Glomerular visceral epithelial cell (primary cell): ENCODE measurements at regions not wholly inside any gene's neighbourhood (a gene's known extent, or its start where the extent isn't known, plus 50 kb on each side); places are given as distances from the start of the nearest gene placed in this dataset.
A peak's percentile ranks its signal among the peaks of the same experiment; 100 is the strongest.

Experiments
- DNase-seq: peaks from one replicate; pipeline ENCODE4 v3.0.0-alpha.2; 2016; ENCODE audit errors: extremely low spot score

DNA sequence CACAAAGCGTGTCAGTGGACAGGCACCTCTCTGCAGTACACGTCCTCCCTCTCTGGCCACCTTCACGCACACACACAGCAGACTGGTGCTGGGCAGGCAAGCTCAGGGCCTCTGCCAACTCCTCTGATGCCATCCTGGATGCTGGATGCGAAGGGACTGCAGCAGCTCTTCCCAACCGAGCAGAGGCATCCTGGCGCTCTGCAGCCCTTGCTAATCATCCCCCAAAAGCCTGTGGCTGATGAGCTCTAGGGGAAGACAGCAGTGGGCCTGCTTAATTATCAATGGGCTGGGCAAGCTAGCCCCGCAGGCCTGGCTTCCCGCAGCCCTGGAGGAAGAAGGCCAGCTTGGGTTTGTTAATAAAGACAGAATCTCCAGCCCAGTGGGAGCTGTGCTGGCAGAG, 71.3 kb upstream of the TEX51 start:
- DNase-seq = no peak

- DNase-seq = no peak
Measured at GRCh38 chr2:126828051-126828450, 70.6 kb upstream of the TEX51 start.

DNA sequence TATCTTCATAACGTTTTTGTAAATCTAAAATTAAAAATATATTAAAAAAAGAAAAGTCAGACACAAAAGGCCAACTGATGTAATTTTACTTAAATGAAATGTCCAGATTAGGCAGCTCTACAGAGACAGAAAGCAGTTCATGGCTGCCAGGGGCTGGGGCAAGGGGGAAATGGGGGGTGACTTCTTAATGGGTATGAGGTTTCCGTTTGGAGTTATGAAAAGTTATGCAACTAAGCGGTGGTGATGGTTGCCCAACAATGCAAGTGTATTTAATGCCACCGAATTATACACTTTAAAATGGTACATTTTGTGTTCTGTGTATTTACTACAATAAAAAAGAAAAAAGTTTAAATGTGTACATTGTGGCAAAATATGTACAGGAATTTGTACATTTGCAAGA, 70.2 kb upstream of the TEX51 start:
- DNase-seq = no peak

GRCh38 chr2:126831234-126832005, 67.3 kb upstream of the TEX51 start:
- no peak for DNase-seq

DNA sequence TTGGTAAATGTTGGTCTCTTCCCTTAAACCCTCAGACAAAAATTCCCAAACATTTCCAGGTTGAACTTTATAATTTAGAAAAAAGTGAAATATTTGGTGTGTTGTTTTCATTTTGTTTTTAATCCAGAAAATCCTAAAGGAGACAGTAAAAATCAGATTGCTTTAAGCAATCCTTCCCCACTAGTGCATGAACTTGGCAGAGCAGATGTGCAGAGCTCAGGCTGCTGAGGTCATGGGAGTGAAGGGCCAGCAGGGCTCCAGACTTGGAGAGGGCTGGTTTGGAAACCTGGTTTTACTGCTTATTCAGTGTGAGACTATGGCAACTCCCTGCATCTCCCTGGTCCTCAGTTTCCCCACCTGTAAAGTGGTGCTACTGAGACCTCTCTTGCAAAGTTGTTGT, 66.7 kb upstream of the TEX51 start:
- DNase-seq = no peak

- no peak for DNase-seq
Measured at GRCh38 chr2:126832757-126833156, 65.9 kb upstream of the TEX51 start.

- DNase-seq = no peak
Measured at GRCh38 chr2:126834006-126834659, 64.6 kb upstream of the TEX51 start.

GRCh38 chr2:126835261-126835660, 63.4 kb upstream of the TEX51 start:
- DNase-seq = no peak

DNA sequence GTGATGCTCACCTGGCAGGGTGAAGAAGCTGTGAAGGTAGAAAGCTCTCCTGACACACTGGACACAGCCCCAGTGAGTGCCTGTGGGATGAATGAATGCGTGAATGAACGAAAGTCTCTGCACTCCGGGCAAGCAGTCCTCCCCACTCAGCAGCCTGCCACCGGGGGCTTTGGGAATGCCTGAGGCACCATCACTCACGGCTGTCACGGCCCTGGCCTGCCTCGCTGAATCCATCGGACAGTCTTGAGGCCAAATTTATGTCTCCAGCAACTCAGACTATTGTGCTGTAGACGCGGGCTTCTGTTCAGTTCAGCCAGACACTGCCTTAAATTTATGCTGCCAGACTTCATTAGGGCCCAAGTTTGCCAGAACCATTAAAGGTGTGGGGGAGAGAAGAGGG, 62.9 kb upstream of the TEX51 start:
- no peak for DNase-seq

DNA sequence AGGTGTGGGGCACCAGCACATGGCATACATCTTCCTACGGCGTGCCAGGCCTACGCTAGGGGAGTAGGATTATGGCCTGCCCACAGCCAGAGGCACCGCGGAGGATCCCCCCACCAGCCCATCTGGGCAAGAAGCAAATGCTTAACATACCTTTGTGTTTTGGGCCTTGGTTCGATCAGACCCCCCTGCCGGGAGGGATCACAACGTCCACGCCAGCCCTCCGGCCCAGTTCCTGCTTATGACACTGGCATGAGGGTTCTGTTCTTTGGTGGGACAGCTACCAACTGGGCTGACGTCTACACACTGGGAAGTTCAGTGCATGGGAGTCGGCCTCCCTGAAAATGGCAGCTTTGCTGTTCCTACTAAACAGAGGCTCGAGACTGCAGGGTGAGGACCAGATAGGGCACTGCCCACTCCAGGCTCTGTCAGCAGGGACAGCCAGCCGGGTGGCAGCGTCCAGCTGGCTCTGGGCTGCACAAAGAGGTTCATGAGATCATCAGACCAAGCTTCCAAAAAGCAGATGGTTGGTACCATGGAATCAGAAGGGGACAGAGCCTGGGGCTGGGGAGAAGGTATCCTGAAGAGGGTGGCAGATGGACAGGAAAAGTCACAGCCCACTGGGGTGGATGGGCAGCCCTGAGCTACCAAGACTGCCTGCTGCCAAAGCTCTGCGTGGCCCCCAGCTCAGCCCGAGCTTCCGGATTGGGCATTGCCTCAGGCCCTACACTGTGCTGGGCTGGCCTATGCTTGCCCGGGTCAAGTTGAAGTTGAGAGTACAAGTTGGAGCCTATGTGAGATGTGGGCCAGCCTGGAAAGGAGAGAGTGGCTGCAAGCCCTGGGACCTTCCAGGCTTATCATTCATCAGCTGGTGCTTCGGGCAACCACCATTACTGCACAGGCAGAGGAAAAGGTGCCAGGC, 61.7 kb upstream of the TEX51 start:
- no peak for DNase-seq

DNA sequence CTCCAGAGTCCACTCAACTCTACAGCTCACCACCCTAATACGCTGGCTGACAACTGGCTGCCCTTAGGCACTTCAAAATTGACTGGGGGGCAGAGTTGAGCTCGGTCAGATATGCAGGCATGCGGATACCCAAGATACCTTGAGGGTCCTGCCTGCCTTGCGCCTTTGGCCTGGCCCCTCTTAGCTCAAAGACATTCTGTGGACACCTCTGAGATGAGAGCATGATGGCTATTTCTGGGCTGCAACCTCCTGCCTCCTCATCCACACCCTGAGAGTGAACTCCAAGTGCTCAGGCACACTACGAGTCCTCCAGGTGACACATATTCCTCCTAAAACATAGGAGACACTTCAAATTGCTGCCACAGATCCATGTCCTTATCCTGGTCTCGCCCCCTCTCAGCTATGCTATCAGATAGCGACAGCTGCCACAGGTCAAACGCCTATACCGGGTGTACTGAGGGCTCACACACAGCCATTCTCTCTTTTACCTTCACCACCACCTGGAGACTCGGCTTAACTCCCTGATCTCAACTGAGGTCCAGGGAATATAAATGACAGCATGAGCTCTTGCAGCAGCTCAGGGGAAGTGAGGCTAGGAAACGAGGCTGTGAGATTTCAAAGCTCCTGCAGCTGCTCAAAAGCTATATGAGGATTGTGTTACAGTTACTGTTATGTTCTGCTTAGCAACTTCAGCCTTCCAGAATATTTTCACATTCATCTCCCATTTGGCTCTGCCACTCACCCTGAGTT, 60.5 kb upstream of the TEX51 start:
- DNase-seq = no peak

GRCh38 chr2:126838716-126838985, 60.0 kb upstream of the TEX51 start:
- DNase-seq = no peak

DNA sequence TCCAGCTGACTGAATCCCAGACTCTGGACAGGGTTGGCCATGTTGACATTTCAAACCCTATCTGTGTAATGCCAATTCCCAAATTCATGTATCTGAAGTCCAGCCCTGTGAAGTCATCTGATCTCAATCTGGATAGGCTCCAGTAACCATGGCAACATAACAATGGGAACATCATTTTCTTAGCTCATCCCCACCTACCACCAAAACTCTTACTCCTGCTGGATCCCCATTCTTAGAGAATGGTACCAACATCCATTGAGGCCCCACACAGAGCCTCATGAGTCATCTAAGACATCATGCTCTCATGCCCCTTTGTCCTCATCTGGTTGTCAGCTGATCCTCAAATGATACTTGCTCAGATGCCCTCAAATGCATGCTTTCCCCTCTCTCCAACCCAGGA, 58.9 kb upstream of the TEX51 start:
- DNase-seq = peak; percentile 5

GRCh38 chr2:126843081-126843480, 55.6 kb upstream of the TEX51 start:
- DNase-seq = no peak

DNA sequence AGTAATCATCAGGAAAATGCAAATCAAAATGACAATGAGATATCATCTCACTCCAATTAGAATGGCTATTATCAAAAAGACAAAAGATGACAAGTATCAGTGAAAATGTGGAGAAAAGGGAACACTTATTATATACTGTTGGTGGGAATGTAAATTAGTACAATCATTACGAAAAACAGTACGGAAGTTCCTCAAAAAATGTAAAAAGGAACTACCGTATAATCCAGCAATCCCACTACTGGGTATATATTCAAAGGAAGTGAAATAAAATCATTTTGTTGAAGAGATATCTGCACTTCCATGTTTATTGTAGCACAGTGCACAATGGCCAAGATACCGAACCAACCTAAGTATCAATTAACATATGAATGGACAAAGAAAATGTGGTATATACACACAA, 52.4 kb upstream of the TEX51 start:
- DNase-seq = no peak
